ENCODE measurements at regions not wholly inside any gene's neighbourhood (a gene's known extent, or its start where the extent isn't known, plus 50 kb on each side); places are given as distances from the start of the nearest gene placed in this dataset.
"Not testable (repeated sequence)": the region's sequence is repeated elsewhere in the genome, so short reads cannot be mapped to it uniquely, and the experiment has no call there.

DNA sequence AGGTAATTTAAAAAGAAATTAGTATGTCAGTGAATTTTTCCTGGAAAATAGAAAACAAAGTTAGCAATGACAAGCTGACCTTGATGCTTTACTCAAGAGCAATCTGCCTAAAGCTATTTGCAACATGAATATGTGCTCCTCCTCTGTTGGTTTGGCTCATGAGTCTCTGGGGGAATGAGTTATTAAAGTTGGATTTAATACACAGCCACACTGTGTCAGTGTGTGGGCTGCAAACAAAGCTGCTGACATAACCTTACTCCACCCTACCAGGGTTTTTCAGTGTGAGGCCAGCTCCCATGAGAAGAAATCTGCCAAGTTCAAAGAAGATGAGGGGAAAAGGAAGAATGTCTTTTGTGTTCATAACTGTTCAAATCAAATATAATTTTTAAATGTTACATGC, 280.5 kb downstream of the TLL1 start:
- no peak for DNase-seq

DNA sequence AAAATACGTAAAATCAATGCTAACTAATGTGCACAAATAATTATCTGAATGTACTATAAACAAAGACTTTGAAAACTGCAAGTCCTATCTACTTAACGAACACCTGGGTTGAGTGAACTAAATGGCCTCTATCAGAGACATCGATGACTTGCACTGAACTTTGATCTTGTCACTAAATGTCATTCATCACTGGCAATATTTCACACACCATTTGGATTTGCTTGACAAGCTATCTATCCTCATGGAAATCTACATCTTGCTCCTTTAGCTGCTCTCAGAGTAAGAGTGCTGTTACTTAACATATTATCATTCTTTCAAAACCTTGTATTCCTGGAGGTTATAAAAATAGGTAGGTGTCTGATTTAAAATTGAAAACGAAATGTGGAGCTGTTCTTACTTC, 289.3 kb downstream of the TLL1 start:
- no peak for DNase-seq

DNA sequence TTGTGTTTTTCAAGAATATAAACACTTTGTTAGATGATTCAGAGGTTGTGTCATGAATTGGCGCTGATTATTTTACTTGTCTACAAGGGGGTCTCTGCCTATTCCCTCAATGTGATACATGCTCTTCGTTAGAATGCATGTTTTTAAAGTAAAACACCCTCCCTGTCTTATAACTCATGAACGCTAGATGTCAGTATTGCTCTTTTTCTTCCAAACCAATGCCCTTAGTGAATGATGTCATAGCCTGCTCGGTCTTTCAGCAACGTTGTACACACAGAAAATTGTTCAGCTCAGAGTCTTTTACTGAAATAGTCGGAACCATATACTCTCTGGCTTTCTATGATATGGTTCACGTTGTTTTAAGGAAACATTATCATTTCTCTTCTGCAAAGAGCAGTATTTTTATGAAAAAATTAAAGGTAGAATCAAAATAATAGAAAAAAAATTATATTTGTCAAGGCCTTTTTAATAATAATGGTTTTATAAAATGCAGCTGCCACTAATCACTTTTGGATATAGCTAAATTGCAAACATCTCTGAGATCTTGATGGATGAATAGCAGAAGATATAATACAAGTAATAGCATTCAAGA, 292.9 kb downstream of the TLL1 start:
- DNase-seq: peak; percentile 49

DNA sequence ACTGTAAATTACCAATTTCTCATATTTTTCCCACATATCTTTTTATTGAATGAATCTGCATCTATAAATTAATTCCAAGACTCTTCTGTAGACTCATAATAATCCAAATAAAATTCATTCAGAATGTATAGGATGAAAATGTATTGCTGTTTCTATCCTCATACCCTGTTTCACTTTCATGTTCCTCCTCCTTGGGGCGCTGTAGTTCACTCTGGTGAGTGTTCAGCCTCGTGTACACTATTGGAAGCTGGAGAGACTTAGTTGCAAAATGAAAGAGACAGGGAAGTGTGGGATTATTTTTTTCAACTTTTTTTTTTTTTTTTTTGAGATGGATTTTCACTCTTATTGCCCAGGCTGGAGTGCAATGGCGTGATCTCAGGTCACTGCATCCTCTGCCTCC, 296.1 kb downstream of the TLL1 start:
- DNase-seq: no peak

DNA sequence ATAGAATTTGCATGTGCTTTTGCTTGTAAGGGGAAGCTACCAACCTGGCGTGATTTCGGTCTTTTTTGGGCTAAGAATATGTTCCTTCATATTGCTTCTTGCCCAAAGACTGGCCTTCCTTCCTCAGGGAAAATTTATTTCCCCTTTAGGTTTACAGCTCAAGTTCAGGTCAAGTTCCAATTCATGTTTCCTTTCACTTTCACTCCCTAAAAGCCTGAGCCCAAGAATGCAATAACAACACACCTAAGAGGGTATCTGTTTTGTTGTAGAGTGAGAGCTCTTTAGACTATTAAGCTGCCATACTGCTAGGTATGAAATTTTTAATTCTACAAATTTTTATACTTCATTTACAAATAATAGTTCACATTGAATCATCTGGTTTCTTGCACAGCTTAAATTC, 299.6 kb downstream of the TLL1 start:
- DNase-seq: no peak

DNA sequence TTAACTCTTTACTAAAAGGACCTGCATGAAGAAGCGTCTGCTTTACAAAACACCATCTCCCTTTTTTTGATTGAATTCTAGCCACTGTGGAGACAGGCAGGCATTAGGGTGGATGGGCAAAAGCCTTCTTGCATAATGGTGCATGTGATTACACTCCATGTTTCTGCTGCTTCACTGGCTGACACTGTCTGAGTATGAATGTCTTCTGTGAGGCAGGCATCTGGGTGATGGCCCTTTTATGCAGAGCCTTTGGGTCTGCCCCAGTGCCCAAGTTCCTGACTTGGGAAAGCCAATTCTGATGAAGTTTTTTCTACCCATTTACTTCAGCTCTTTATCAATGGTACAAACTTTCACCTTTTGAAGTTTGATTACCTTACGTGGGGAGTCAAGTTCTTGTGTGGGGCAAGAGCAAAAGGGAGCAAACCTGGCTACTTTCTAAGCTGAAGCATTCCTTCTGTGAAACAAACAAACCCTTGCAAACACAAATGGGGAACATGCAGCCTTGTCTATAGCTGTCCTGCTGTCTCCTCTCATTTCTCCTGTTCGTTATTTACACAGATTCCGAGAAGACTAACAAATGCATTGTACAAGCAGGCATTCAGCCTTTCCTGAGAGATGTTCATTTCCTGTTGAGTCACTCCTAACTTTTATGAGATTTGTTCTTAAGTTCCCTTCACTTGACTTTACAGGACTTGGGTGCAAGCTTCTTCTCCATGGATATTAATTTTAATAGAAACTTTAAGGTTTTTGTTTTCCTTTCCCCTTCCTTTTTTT, 301.9 kb downstream of the TLL1 start:
- DNase-seq: no peak

DNA sequence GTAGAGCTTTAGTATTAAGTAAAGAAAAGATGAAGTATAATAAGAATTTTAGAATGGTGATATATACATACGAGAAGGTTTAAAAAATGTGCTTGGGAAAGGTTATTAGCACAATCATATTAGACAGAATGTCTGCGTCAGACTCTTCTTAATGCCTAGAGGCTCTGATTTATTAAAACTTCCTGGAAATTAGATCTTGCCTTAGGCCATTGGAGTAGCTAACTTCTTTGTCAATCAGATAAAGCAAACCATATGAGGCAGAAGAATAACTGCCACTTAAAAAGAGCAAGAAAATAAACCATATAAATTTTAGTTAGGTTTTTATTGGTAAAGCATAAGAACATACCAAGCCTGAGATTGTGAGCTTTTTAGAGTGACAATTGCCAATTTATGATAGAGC, 309.1 kb downstream of the TLL1 start:
- DNase-seq: no peak

DNA sequence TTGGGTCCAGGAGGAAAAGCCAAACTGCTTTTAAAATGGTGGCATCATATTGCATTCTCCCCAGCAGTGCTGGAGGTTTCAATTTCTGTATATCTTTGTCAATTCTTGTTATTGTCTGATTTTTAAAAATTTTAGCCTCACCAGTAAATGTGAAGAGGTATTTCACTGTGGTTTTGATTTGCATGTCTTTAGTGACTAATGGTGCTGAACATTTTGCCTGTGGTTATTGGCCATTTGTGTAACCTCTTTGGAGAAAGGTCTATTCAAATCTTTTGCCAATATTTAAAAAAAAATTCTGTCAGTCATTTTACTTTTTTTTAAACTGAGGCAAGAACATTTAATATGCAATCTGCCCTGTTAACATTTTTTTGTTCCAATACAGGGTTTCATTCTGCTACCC, 322.1 kb downstream of the TLL1 start:
- DNase-seq: no peak

DNA sequence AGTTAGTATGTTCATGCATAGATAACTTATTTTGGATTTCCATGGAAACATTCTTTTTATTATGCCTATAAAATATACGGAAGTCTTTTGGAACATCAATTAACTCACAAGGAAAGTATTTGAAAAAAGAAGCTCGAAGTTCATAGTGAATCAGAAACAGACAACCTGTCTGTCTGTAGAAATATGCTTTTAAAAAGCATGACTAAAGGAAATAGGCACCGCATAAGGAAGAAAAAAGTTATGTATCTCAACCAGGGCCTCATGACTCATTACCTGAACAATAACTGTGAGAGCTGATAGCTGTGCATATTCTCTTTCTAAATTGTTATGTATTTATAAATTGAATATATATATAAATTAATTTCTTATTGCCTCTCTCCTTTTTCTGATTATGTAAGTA, 324.1 kb downstream of the TLL1 start:
- DNase-seq: no peak

DNA sequence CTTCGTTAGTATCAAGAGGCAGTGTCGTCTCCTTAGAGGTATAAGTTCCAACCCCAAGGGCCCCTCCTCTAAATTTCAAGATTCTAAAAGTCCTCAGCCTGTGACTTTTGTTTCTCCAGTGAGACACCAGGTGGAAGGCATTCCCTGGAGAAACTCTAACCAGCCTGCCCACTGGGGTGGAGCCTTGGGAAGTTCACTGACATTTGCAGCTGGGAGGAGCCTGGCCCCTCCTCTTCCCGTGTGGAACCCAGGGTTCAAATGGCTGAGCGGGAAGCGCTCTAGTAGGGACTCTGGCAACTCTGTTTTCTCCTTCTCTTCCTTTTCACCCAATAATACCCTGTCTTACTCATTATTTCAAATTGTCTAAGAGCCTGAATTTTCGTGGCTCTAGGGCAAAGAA, 325.0 kb downstream of the TLL1 start:
- no peak for DNase-seq

DNA sequence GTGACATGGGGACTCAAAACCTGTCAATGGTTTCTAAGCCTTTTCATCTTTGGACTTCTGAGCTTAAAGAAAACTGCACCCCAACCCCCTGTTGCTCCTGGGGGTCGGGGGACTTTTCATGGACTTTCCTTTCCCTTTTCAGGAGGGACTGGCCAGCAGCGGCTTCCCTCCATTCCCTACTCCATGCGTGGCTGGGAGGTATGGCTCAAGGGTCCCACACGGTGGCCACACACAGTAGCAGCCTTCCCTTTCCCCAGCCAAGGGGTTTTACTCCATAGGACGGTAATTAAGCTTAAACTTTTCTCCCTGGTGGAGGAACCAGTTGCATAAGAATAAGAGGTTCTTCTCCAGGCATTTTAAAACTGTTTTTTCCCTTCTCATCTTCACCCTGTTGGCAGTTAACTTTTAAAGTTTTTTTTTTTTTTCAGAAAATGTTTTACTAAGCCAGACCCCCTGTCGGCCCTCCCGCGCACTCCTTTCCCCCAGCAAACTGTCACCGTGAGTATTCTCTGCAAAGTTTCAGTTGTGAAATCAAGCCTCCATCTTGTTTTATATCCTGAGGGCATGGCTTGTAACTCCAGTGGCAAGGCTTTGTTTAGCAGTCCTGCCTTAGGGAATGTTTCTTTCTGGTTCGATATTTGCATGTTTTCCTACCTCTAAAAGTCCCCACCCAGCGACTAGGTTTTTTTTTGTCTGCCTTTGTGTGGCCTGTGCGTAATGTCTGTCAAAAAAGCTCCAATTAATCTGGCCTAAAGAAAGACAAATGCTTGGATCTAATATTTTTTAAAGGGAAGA, 325.7 kb downstream of the TLL1 start:
- DNase-seq: no peak

DNA sequence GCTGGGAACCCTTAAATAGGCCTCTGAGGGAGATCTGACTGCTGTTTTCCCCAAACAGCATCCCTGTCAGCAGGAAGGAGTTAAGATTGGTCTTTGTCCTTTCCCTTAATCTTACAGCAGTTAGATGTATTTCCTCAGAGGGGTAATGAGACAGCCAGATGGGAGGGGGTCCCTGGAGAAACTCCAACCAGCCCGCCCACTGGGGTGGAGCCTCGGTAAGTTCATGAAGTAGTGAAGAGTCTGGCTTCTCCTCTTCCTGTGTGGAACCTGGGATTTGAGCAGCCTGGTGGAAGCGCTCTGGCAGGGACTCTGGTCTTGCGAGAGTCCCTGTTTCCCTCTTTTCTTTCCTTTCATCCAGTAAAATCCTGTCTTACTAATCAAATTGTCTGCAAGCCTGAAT, 330.0 kb downstream of the TLL1 start:
- DNase-seq: no peak

DNA sequence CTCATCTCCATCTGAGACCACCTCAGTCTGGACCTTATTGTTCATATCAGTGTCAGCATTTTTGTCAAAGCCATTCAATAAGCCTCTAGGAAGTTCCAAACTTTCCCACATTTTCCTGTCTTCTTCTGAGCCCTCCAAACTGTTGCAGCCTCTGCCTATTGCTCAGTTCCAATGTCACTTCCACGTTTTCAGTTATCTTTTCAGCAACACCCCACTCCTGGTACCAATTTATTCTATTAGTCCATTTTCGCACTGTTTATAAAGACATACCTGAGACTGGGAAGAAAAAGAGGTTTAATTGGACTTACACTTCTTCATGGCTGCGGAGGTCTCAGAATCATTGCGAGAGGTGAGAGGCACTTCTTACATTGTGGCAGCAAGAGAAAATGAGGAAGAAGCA, 339.3 kb downstream of the TLL1 start:
- DNase-seq: not testable (repeated sequence)

DNA sequence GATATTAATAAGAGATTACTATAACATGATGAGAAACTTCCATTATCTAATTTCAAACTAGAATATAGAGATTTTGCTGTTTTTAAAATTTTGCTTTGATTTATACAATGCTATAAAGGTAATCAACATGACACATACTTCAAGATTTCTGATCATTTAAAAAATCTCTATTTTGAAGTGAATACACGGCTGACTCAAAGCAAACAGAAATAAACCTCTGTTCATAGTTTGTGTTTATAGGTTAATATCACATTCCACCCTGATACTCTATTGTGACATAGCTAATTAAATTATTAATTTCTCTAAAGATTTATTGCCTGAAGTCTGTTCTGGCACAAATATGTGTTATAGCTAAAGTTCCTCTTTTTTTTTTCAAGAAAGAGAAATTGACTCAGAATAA, 349.2 kb downstream of the TLL1 start:
- DNase-seq: no peak

DNA sequence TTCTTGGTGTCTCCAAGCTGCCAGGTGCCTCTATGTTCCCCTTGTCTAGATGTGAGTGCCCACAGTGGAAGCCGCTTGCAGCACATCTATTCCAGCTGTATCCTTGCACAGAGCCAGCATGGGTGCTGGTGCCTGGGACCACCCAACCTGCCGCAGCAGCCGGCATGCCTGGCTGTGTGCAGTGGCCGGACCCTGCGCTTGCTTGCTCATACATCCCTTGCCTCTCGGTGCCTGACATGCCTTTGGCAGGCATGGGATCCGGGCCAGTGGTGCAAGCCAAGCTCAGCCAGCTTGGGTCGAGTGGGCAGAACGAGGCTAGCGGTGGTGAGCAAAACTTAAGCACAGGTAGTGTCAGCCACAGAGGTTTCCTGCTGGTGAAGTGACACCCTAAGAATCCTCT, 355.1 kb downstream of the TLL1 start:
- DNase-seq: no peak

DNA sequence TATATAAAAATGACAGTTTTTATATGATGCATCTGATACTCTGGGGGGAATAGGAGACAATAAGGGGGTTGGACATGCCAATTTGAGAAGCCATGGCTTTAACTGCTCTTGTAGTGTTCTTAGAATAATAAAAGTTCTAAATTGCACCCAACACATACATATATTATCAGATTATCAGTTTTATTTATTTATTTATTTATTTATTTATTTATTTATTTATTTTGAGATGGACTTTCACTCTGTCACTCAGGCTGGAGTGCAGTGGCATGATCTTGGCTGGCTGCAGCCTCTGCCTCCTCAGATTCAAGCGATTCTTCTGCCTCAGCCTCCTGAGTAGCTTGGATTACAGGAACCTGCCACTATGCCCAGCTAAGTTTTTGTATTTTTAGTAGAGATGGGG, 356.8 kb downstream of the TLL1 start:
- no peak for DNase-seq

DNA sequence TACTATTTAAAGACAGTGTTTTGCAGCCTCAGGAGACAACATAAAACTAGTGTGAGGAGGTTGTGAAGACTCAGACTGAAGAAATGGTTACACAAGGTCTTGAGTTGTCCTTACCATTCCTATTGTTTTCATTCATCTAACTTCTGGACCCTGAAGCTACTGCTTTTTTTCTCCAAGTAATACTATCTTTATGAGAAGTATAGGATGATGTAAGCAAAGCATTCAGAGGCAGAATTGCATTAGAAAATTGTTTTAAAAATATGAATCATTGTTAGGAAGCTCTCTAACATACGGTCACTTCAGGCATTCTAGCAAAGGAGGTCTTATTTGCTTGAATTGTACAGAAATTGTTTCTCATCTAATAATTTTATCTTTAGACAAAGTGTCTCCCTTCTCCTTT, 357.8 kb downstream of the TLL1 start:
- DNase-seq: no peak

DNA sequence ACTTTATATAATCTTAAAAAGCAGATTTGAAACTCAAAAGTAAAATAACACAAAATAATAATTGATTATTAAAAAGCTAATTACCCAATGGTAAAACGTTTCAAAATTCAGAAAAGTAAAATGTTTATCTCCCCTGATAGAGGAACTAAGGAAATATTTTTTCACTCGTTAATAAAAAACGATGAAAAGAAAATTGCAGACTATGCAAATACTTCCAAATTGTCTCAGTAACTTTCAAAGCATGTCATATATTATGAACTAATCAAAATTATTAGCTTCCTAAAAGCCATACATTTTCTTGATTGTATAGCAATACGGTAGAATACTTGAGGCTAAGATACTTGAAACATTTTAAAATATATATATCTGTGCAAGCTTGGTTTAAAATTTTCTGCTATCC, 366.3 kb downstream of the TLL1 start:
- no peak for DNase-seq

DNA sequence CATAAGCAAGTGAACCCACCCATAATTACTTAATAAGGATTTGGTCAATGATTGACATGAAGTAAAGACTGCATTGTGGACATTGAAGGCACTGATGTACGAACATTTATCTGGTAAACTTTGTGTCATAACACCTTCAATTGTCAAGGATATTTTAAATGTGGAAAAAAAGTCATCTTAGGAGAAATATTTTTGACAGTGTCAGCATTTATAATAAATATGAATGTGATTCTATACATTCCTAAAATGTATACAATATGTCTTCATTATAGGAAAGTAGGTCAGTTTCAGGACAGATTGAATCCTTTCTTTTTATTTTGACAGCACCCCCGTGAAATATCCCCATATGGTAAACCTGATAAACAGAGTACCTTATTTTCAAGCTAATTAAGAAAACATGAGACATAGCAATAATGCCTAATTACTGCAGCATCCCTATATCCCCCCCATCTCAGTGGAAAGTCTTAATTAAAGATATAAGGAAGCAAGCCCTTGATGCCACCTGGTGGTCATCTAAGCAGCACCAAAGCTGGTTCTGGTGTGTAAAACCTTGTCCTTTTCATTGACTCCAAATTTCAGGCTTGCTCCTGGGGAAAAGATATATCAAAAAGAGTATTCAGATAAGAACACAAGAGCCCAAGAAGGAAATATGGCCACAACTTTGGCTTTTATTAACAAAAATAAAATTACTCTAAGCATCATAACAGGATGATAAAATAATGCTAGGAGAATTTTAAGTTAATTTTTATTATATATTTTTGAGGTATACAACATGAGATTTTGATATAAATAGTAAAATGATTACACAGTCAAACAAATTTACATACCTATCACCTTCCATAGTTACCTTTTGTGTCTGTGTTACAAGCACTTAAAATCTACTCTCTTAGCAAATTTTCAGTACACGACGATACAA, 379.7 kb downstream of the TLL1 start:
- DNase-seq: no peak

DNA sequence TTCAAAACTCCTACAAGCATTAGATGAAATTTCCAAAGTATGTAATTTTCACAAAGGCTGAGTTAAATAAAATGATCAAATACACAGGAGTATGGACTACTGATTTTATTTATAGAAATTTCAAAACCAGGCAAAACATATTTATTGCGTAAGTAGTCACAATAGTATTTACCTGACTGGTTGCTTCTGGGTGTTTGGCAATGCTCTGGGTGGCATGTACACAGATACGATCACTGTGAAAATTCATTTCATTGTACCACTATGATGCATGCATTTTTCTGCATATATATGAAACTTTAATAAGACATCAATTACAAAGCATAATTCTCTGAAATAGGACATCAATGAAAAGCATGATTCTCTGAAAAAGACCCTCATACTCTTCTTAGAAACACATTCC, 384.2 kb downstream of the TLL1 start:
- DNase-seq: no peak

DNA sequence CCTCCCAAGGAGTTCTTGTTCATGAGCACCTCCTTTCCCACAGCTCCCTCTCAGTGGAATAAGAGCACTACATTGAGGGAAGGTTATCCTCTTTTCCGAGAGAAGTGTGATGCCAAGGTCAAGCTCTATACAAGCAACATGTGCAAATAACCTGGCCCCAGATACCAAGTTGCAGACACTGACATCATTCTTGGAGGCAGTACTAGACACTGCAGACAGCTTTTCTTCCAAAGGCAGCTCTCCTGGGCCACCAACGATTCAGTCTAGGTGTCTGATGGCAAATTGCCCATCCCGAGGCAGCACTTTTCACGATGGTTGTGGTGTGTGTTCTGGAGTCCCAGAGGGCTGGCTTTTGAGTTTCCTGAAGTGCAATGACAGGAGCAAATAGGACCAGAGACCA, 384.9 kb downstream of the TLL1 start:
- DNase-seq: no peak

DNA sequence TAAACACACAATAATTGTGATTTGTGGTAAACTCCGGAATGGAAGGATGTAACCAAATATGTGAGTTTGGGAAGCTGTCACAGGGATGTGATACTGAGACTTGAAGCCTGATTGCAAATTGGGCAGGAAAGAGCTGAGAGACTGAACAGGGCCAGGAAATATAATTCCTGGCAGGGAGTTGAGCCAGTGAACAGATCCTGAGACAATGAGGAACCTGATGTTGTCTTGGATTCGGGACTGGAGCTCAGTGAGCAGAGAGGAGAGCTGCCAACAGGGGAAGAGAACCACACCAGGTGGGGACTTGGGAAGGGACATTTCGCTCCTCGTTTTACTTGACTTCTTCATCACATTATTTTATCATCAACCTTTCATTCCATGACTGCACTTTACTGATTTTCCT, 386.0 kb downstream of the TLL1 start:
- no peak for DNase-seq

DNA sequence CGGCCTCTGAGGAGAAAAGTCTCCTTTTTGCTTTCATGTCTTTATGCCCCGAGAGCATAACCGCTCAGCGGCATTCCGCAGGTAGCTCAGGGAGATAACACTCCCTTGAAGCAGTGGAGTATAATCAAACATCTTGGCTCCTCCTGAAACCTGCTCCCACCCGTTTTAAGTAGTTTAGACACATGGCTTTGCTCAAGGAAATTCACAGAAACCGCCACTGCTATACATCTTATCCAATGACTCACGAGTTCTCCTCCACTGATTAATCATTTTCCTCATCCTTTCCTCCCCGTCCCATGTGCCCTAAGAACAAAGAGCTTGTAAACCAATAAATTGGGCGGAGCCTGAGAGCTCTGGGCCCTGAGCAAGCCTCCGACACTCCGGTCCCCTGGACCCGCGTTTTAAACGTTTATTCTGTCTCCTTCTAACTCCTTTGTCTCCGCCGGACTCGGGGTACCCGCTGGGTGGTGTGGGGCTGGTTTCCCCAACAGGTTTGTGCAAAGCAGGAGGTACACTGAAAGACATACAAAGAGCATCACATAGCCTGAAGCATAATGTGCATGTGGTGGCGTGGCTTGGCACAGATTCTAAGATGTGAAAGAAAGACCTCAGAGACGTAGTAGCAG, 401.2 kb downstream of the TLL1 start:
- no peak for DNase-seq

All from NCI-H2029 (cell line).